HG03439 (cell line): ENCODE measurements at regions not wholly inside any gene's neighbourhood (a gene's known extent, or its start where the extent isn't known, plus 50 kb on each side); places are given as distances from the start of the nearest gene placed in this dataset.

Experiments used
- ATAC-seq: cut with Tn5 transposase; IDR thresholded peaks from one replicate; pipeline ENCODE4 v1.9.1; 2021; ENCODE audit warnings: mild to moderate bottlenecking, moderate library complexity; ENCODE audit not compliant: unreplicated experiment

DNA sequence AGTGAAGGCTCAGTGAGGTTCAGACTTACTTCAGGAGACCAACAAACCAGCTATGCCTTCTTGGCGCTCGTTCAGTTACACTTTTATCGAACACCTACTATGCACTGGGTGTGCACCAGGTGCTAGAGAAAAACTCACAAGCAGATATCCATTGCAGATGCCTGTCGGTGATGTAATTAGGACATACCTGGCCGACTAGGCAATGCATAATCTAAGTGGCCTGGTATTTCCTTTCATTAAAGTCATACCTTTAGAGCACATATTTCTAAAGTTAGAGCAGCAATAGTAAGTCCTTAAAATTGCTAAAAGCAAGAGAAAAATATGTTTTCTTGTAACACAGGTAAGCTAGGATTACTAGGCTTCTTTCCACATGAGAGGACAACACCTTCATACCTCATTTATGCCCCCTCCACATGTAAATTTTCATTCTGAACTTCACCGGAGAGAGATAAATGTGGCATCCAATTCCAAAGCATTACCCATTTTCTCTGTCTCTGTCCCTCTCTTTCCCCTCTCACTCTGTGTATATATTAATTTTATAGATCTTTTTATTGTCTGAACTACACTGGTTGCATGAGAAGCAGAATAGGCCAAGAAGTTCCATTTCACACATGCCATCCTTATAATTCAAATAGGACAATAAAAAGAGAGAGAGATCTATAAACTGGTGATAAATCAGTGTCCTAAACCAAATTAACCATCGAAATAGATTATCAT, 242.2 kb downstream of the SPTSSA start:
- no peak for ATAC-seq

DNA sequence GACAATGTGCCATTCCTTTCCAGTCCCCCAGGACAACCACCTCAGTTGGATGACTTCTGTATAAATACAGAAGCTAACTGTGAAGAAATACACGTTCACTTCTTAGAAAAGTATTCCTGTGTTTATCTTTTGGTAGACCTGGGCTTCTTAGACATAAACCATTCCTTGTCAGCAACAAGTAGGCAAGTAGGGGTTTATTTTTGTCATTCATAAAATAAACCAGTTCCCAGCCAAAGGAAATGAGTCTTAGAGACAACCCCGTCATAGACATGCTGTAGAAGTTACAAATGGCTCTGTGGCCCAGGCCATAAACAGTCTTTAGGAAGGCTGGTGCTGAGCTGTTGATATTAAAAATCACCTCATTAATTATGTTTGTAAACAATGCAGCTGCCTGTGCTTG, 243.2 kb downstream of the SPTSSA start:
- ATAC-seq = no peak

DNA sequence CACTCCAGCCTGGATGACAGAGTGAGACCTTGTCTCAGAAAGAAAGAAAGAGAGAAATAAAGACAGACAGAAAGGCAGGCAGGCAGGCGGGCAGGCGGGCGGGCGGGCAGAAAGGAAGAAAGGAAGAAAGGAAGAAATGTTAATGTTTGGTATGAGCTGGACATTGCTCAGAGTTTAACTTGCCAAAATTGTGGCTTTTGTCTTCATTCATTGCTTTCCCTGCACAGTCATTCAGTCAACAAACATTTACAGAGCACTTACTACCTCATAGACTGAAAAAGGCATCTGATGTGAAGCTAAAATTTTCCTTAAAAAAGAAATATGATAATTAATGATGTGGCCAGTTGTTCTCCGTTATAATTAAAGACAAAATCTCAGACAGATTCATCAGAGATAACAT, 247.1 kb downstream of the SPTSSA start:
- ATAC-seq = no peak

DNA sequence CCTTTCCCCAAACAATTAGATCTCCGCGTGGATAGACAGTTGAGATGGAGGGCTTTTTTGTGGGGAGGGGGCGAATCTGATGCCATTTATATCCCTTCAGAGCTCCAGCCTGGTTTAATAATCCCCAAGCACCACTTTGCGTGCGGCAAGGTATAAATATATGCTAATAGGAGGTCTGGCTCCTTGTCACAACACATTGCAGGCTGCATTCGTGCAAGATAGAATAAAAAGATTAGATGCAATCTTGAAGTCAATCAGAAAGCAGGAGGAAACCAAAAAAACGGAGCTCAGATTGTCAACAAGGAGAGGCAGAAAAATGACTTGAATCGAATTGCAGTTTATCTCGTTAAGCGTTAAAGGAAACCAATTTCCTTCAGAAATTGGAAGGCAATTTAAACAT, 248.7 kb downstream of the SPTSSA start:
- no peak for ATAC-seq

DNA sequence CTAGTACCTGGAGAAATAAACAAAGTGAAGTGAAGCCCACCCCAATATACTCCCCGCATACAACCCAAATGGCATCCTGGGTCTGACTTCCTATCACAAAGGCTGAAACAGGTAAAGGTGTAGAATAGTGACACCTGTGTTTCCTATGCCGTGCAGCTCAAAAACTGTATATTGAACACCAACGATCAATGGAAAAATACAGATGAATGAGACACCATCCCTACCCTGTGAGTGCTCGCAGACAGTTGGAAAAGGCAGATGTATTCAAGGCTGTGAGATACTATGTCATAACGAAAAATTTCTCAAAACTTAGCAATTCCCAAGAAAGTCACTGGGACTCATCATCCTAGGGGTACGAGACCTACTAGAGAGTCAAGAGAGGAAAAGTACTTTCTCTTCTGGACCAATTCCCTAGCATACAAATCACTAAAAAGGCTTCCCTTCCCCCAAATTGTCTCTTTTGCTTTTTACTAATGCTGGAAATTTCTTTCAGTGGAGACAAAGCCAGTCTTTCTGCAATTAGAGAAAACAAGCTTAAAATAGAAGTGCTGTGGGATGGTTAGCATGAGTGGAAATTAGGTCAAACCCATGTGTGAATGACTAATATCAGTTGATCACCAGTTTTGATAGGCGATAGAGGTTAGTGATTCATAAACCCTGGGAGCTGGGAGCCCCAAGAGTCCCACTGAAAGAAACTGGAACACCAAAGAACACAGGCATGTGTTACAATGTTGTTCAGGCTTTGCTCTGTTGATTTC, 249.7 kb downstream of the SPTSSA start:
- ATAC-seq = no peak

DNA sequence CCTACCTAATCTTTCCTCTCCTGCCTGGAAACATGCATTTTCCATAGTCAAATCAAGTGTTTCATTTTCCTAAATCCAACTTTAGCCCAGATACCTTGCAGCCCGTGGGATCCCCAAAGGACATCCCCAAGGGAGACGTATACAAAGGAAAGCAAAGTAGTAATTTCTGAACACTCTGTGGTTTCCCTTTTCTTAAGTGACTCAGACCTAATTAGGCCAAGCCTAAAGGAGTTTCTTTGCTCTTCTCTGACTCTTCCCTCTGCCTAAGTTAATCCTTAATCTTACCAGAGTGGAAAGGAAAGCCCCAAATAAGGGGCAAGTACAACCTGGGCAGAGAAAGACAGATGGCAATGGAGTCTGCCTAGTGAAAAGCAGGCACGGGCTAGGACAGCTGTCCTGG, 250.3 kb downstream of the SPTSSA start:
- ATAC-seq = no peak

DNA sequence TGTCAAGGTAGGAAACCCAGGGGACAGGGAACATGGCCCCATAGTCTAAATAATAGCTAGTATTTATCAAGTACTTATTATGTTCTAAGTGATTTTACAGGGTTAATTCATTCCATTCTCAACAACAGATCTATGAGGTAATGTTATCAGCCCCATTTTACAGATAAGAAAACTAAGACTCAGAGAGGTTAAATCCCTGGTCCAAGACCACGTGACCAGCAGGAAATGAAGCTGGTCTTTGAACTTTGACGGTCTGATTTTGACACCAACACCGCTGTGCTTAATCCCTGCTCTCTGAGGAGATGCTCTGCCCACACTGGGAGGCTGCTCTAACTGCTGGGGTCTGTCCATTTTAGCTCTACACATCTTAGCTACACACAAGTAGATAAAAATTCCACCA, 253.5 kb downstream of the SPTSSA start:
- no peak for ATAC-seq

DNA sequence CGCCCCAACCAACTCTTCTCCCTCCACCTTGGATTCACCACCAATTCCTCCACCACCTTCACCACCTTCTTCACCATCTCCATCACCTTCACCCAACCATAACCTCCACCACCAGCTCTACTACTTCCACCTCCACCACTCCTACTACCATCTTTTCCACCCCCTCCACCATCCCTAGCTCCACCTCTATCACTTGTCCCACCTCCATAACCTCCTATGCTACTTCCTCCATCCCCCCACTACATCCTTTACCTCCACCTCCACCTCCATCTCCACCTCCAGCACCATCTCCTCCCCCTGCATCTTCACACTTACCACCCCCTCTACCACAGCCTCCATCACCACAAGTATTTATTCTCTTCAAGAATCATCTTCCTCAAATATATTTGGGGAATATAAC, 254.9 kb upstream of the EGLN3 start:
- no peak for ATAC-seq

DNA sequence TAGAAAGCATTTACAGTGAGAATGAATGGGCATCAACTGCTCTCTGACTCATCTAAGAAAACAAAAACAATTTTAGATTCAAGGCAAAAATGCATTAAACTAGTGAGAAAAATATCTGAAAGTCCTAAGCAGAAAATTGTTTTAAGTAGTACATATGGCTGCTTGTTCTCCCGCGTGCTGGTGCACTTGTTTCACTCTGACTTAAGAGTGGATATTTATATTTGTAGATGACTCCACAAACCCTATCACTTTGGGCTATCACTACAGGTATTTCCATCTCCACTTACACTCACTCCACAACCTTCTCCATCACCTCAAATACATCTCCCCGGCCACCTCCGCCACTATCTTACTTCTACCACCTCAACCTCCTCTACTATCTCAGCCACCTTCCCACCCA, 253.9 kb upstream of the EGLN3 start:
- no peak for ATAC-seq

DNA sequence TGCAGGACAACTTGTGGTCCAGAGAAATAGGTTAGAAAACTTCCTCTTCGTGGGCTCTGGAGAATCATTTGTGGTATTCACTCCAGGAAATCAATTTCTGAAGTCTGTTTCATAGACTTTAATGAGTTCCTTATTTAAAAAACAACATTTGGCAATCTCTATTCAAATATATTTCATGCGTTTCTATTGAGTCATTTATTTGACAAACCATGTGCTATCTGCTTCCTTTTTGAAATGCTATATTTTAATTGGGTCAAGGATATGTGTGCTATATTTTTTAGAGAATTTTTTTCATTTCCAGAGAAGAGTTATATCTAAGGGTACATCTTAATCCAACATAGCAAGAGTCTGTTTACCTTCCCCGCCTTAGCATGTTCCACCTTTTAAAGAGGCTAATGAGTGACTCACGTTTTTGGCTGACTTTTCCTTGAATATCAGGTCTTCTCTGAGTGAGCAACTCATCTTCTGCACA, 252.4 kb upstream of the EGLN3 start:
- no peak for ATAC-seq

DNA sequence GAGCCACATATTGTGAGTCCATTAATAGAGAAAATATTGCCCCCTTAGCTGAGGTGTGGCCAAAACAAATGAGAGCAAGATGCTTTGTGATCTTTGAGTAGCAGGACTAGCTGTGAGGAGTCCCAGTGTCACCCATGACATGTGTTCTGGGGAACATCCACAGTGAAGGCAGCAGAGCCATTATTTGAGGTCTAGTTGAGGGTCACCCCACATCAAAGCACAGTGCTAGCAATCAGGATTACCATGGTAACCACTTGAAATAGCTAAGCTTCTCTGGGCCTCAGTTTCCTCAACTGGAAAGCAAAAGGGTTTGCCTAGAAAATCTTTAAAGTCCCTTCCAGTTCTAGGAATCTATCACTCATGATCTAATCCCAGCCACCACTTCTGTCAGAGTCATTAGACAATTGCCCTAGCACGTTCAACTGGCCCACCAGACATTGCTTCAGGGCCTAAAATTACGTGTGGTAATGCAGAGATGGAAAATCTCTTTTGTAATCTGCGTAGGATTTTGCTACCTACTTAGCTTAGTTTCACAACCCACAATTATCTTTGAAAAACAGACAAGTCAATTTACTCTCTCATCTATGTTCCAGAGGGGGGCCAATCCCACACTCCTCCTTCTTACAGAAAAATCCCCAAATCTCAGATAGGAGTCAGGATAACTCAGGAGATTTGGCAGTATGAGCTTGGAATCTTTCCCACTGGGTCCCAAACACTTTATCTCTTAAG, 251.2 kb upstream of the EGLN3 start:
- no peak for ATAC-seq

DNA sequence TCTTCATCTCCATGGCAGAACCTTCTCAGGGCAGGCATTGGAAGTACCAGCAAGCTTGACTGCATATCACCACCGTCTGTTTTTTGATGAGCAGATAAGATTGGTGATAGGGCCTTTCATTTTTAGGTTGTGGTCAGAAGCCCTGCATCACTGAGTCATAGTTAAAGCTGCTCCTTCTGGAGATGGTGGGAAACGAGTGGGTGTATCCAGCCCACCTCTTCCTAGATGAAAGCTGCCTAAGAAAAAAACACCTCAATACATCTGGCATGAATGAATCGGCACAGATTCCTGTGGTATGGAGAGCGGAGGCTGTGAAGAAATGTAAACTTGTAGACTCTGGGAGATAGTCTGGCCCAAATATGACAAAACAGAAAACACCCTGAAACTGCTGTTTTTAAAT, 248.7 kb upstream of the EGLN3 start:
- no peak for ATAC-seq

DNA sequence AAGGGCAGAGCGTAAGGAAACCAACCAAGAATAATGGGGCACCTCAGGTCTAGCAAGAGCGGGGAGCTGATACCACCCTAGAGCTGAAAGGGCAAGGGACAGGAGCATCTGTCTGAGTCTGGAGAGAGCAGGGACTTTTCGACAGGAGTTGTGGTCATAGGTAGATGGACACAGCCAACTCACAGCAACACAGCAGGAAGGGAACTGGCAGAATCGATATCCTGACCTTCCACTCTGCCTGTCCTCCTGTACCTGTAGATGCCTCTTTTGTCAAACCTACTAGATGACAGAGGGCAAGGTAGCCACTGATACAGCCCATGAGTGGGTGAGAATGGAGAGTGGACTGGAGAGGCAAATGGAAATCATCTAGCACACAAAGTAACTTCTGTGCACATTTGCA, 247.2 kb upstream of the EGLN3 start:
- ATAC-seq = no peak

DNA sequence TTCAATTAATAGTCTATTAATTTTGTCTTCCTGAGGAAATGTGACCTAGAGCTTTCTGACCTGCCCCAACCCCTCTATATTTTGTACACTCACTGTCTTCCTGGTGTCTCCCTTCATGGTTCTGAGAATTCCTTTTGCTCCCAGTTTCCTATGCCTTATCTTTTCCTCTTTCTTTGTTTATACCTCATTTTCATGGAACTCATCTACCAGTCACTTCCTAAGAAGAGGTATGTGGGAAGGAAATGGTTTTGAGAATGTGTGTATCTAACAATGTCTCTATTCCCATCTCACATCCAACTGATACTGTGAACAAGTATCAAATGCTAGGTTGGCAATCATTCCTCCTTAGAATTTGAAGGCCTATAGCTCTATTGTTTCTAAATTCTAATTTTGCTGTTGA, 245.1 kb upstream of the EGLN3 start:
- no peak for ATAC-seq

DNA sequence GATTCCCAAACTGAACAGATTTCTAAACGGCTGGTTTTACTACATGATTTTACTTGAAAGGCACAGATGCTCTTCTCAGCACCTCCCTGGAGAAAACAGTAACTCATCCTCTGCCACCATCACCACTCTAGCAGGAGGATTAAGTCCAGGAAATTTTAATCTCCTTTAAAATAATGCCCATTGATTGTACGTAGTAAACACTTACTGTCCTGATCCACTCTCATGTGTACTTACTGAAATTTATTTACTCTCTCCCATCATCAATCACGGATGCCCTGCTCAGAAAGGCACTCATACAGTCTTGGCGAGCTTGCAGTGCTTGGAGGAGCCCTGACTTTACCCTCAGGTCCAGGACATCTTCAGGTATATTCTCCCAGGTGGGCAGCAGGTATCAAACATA, 239.8 kb upstream of the EGLN3 start:
- ATAC-seq = no peak

DNA sequence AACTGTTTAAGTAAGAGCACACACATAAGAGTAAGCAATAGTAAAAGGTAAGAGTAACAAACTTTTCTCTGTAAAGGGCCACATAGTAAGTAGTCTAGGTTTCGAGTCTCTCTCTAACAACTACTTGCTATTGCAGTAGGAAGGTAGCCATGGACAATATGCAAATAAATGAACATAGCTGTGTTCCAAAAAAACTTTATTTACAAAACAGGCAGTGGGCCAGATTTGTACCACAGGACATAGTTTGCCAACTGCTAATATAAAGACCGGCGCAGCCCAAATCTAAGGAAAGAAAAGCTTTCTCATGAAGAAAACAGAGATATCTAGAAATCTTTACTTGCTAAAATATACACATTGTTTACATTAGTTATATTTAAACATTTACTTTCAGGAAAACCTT, 239.0 kb upstream of the EGLN3 start:
- ATAC-seq = no peak

DNA sequence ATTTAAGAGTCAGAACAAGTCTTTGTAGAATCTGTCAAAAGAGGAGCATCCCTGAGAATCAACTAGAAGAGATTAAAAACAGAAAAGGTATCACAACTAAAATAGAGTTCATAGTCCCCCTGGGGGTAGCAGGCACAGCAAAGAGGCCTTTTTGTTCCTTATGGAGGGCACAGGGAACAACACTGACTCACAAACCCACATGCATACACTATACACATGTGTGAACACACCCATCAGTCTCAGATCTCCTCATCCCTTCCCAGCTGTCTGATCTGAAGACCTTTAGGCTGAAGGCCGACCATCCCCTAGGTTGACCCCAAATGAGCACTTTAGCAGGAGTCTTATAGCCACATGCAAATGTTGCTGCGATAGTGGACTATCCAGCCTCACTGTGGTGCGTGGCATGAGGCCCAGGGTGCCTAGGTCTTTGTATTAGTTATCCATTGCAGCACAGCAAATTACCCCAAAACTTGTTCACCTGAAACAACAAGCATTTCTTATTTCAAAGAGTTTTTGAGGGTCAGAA, 236.7 kb upstream of the EGLN3 start:
- no peak for ATAC-seq

DNA sequence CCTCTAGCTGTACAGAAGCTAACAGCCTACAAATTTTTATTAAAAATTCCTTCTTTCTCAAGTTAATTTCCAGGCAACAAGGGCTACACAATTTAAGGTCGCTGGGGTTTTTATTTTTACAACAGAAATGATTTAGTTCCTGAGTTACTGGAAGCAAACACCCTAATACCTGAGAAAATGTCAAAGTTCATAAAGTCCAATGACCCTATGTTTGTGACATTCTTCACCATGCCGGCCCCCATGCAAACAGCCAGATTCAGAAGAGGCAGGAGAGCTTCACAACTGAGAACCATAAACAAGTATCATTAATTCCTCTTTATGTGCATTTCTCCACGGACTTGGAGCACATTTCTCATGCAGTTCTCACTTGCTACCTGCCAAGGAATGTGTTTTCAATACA, 236.2 kb upstream of the EGLN3 start:
- ATAC-seq = no peak

DNA sequence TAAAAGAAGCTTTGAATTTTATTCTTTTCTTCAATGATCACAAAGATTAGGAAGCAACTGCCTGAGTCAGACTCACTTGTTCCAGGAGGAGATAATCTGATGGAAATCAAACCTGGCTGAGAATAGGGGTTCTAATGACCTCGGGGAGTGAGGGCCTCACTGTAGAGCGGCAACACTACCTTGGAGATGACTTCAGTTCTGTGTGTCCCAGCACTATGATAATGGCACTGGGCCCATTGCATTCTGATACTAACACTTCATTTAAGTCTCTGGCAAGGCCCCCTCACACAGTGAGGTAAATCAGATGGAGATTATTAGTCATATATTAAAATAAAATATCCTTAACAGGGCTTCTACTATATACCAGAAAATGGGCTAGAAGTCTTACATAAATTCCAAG, 233.3 kb upstream of the EGLN3 start:
- ATAC-seq = no peak

DNA sequence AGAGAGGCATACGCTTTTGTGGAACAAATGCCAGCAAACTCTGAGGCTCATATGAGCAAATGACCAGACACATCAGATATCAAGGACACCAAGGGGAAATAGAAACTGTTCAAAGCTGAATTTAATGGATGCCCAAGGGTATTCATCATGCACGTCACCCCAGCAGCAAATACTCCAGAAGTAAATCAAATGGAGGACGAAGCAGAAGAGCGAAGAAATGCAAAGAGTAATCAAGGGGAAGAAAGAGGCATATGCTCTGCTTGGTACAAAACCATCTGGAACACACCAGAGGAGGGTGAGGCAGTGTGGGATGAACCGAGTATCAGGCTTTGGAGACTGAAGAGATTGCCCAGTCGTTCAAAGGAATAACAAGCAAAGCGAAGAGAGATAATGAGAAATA, 232.6 kb upstream of the EGLN3 start:
- no peak for ATAC-seq

DNA sequence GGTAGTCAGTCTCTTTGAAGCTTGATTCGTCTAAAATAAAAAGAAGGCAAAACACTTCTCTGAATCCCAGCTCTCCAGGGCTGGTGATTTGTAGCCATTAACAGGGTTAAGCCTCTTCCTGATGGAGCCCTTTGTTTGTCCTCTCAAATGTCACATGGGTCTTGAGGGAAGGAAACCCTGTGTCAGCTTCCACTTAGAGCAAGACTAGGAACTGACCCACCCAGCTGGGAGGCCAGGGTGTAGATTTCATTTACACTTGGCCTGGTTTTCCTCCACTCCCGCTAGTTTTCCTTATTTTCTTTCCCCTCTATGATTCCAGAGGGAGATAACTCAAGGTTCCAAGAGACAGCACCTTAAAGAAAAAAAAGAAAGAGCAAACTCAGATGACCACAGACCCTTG, 230.5 kb upstream of the EGLN3 start:
- no peak for ATAC-seq

DNA sequence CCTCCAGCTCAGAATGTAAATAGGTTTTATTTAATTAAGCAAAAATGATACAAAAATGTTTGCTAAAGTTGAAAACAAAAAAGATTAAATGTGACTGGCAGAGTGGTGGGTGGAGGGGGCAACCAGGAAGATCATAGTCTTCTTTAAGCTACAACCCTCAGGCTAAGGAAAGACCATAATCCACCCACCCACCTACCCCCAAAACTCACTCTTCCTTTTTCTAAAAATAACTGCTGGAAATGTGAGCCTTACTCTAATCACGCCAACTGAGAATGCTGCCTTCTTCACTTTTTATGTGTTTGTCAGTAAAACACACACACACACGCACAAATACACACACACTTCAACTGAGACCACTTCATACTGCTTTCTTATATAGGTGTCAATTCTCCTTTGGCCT, 230.0 kb upstream of the EGLN3 start:
- ATAC-seq = no peak
